Astrocyte (in vitro differentiated cells and primary cell): ENCODE measurements at regions not wholly inside any gene's neighbourhood (a gene's known extent, or its start where the extent isn't known, plus 50 kb on each side); places are given as distances from the start of the nearest gene placed in this dataset.

Source experiments
- EZH2 ChIP-seq: IDR thresholded peaks from 2 replicates; pipeline ENCODE4 v1.6.1; 2012; ENCODE audit warnings: mild to moderate bottlenecking, low read length, inconsistent platforms; ENCODE audit not compliant: insufficient read depth
- TF ChIP-seq, protein P1 (sequence below): IDR thresholded peaks from 2 replicates; pipeline ENCODE4 v1.5.1; 2011; ENCODE audit warnings: low read depth, mild to moderate bottlenecking, inconsistent platforms, low read length, moderate library complexity; ENCODE audit not compliant: insufficient read depth

DNA sequence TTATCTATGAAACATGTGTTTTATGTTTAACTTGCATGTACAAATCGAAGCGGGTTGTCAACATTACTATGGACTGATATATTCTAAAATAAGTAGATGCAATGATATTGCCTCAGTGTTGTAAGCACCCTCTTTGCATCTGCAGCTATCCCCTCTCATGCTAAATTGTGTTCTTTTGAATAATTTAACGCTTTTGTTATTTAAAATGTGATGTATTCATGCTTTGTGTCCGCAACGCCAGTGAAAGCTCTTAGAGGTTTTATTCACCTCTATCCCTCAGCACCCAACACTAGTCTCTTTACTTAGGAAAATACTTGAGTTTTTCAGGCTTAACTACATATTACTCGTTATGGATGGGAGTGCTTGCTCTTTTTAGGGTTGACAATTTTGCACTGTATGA lies 173.7 kb upstream of the ID4 start:
- TF ChIP-seq, protein P1, sequence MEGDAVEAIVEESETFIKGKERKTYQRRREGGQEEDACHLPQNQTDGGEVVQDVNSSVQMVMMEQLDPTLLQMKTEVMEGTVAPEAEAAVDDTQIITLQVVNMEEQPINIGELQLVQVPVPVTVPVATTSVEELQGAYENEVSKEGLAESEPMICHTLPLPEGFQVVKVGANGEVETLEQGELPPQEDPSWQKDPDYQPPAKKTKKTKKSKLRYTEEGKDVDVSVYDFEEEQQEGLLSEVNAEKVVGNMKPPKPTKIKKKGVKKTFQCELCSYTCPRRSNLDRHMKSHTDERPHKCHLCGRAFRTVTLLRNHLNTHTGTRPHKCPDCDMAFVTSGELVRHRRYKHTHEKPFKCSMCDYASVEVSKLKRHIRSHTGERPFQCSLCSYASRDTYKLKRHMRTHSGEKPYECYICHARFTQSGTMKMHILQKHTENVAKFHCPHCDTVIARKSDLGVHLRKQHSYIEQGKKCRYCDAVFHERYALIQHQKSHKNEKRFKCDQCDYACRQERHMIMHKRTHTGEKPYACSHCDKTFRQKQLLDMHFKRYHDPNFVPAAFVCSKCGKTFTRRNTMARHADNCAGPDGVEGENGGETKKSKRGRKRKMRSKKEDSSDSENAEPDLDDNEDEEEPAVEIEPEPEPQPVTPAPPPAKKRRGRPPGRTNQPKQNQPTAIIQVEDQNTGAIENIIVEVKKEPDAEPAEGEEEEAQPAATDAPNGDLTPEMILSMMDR: no peak
- TF ChIP-seq EZH2: no peak
